ENCODE measurements at regions not wholly inside any gene's neighbourhood (a gene's known extent, or its start where the extent isn't known, plus 50 kb on each side); places are given as distances from the start of the nearest gene placed in this dataset.

- Histone ChIP-seq H3F3A (ENCODE audit: insufficient read depth) (no peaks in the 10 kb centered on the region), H3K27ac (ENCODE audit: low read depth, low read length) (no peak overlapping the region)
- no peak for TF ChIP-seq EZH2phosphoT487 (conservative IDR thresholded peaks at IDR 0.05; ENCODE audit: low read length)
- no peak for TF ChIP-seq CTCF (IDR thresholded peaks at IDR 0.05; ENCODE audit: insufficient read depth, low read length, poor library complexity, severe bottlenecking)
Measured at GRCh38 chr10:4460267-4460666, 365.7 kb upstream of the AKR1E2 start.

GRCh38 chr10:4459531-4459930, 366.5 kb upstream of the AKR1E2 start:
- TF ChIP-seq EZH2phosphoT487 (conservative IDR thresholded peaks at IDR 0.05; ENCODE audit: low read length) (no peak), CTCF (IDR thresholded peaks at IDR 0.05; ENCODE audit: insufficient read depth, low read length, poor library complexity, severe bottlenecking) (no peak)
- no peak overlapping the region for H3K4me2 ChIP-seq (ENCODE audit: low read depth, low read length, poor library complexity, severe bottlenecking)
- no peaks in the 10 kb centered on the region for H3K36me3 ChIP-seq (ENCODE audit: low read length)
- no peaks in the 10 kb centered on the region for H3F3A ChIP-seq (ENCODE audit: insufficient read depth)
- H4K20me1 ChIP-seq (ENCODE audit: low read depth, low read length): no peaks in the 10 kb centered on the region
- H3K27me3 ChIP-seq (ENCODE audit: low read length): no peaks in the 10 kb centered on the region
- H3K4me3 ChIP-seq (ENCODE audit: insufficient read depth, low read length, poor library complexity, severe bottlenecking): no peak overlapping the region
- no peak overlapping the region for H3K9ac ChIP-seq (ENCODE audit: low read length)
- no peaks in the 10 kb centered on the region for H3K79me2 ChIP-seq (ENCODE audit: insufficient read depth, low read length)
- H2AFZ ChIP-seq (ENCODE audit: low read depth, low read length, severe bottlenecking): no peak overlapping the region
- H3K27ac ChIP-seq (ENCODE audit: low read depth, low read length): no peak overlapping the region
- H3K9me3 ChIP-seq (ENCODE audit: insufficient read depth, low read length): no peaks in the 10 kb centered on the region
- no peaks in the 10 kb centered on the region for H3K9me2 ChIP-seq (replicated peaks; ENCODE audit: insufficient read depth, low read length)

More at GRCh38 chr10:4460267-4460666, 365.7 kb upstream of the AKR1E2 start:
- Histone ChIP-seq H3K79me2 (ENCODE audit: insufficient read depth, low read length) (no peaks in the 10 kb centered on the region), H3K4me2 (ENCODE audit: low read depth, low read length, poor library complexity, severe bottlenecking) (no peak overlapping the region), H3K36me3 (ENCODE audit: low read length) (no peaks in the 10 kb centered on the region), H4K20me1 (ENCODE audit: low read depth, low read length) (no peaks in the 10 kb centered on the region), H3K27me3 (ENCODE audit: low read length) (no peaks in the 10 kb centered on the region), H3K9ac (ENCODE audit: low read length) (no peak overlapping the region), H3K9me3 (ENCODE audit: insufficient read depth, low read length) (no peaks in the 10 kb centered on the region), H3K4me3 (ENCODE audit: insufficient read depth, low read length, poor library complexity, severe bottlenecking) (no peak overlapping the region), H2AFZ (ENCODE audit: low read depth, low read length, severe bottlenecking) (no peak overlapping the region), H3K9me2 (replicated peaks; ENCODE audit: insufficient read depth, low read length) (no peaks in the 10 kb centered on the region)

- Histone ChIP-seq H3K4me2 (ENCODE audit: low read depth, low read length, poor library complexity, severe bottlenecking) (no peak overlapping the region), H3K36me3 (ENCODE audit: low read length) (no peaks in the 10 kb centered on the region), H3K27me3 (ENCODE audit: low read length) (no peaks in the 10 kb centered on the region), H4K20me1 (ENCODE audit: low read depth, low read length) (no peaks in the 10 kb centered on the region), H3K9me2 (replicated peaks; ENCODE audit: insufficient read depth, low read length) (no peaks in the 10 kb centered on the region), H3K9me3 (ENCODE audit: insufficient read depth, low read length) (no peaks in the 10 kb centered on the region), H3K27ac (ENCODE audit: low read depth, low read length) (no peak overlapping the region), H3K79me2 (ENCODE audit: insufficient read depth, low read length) (no peaks in the 10 kb centered on the region), H2AFZ (ENCODE audit: low read depth, low read length, severe bottlenecking) (no peak overlapping the region), H3K9ac (ENCODE audit: low read length) (no peak overlapping the region), H3K4me3 (ENCODE audit: insufficient read depth, low read length, poor library complexity, severe bottlenecking) (no peak overlapping the region), H3F3A (ENCODE audit: insufficient read depth) (no peaks in the 10 kb centered on the region)
- TF ChIP-seq CTCF (IDR thresholded peaks at IDR 0.05; ENCODE audit: insufficient read depth, low read length, poor library complexity, severe bottlenecking) (no peak), EZH2phosphoT487 (conservative IDR thresholded peaks at IDR 0.05; ENCODE audit: low read length) (no peak)
Measured at GRCh38 chr10:4457597-4457996, 368.4 kb upstream of the AKR1E2 start.
